GM19023 (cell line): ENCODE measurements at regions not wholly inside any gene's neighbourhood (a gene's known extent, or its start where the extent isn't known, plus 50 kb on each side); places are given as distances from the start of the nearest gene placed in this dataset.

Experiments
- ATAC-seq: cut with Tn5 transposase; IDR thresholded peaks from one replicate; pipeline ENCODE4 v1.9.1; 2021; ENCODE audit warnings: mild to moderate bottlenecking, moderate library complexity; ENCODE audit not compliant: unreplicated experiment

DNA sequence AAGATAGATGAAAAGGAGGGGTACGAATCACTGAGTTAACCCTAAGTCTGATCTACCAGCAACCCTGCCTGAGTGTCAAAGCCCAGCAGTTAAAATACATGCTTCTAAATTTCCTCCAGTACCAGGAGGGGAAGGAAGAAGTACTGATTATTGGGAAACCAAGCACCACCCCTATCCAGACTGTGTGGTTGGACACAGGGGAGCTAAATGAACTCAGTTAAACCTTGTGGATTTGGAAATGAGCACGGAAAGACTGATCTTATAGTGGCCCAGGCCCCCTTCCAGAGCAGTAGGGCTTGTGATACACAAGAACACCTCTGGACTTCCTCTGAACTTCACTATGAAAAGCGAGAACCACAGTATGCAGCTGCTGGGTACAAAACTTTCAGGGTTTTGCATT lies 585.6 kb downstream of the MAFB start:
- ATAC-seq, result no peak

DNA sequence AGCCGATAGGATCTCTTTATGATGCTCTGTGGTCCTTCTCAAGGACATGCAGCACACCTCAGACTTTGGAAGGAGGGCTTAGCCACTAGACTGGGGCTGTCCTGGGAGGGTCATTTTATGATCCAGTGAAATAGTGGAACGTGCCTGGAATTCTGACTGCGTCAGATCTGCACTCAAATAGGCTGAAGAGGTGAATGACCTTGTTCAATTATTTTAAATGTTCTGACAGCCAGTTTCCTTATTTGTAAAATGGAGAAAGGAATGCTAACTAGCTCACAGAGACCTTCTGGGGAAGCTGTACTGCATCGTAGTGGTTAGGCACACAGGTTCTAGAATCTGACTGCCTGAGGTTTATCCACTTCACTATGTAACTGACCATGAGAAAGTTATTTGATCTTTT lies 587.5 kb downstream of the MAFB start:
- ATAC-seq, result no peak

DNA sequence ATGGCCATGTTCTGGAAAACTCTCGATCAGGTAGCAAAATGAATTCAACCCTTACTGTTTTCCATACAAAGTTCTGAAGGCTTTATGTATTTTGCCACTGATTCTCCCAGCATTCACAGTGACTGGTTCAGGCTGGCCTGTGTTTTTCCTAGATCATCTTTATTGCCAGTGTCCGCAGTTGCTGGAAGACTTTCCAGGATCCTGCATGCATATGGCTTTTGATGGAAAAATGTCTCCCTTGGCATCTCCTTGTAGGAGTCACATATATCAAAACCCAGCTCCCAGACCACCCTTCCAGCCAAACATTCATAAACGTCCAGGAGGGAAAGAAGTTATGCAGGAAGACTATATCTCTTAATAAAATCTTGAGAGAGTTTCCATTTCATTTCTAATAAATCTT lies 588.8 kb downstream of the MAFB start:
- no peak for ATAC-seq

DNA sequence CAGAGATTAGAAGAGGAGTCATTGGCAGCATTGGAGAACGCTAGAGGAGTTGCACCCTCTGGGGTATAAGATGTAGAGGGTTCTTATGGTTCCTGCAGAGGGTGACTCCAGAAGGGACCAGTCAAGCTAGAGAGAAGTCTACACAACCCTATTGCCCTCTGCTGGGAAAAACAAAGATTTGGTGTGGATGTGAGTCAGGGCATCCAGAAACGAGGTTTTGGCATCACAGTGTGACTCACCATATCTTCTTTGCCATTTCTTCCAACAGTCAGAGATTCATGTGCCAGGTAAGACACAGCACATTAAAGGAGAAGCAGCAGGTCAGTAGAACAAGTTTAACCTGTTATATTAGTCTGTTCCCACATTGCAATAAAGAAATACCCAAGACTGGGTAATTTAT lies 598.8 kb downstream of the MAFB start:
- ATAC-seq, result no peak

DNA sequence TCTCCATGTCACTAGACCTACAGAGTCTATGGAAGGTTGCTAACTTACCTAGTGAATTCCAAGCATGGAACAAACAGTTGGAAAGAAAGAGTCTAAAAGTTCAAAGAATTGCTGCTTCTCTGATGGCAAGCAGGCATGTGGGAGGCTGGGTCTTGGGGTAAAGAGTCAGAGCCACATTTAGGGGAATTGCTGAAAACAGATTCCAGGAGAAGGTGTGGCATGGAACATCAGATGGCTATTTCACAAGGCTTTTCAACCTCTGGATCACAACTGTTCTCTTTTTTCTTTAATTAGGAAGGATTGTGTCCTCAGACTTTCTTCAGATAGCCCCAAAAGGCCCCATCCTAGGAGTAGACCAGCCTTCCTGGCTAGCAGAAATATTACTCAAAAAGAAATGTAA lies 601.5 kb downstream of the MAFB start:
- ATAC-seq, result no peak

DNA sequence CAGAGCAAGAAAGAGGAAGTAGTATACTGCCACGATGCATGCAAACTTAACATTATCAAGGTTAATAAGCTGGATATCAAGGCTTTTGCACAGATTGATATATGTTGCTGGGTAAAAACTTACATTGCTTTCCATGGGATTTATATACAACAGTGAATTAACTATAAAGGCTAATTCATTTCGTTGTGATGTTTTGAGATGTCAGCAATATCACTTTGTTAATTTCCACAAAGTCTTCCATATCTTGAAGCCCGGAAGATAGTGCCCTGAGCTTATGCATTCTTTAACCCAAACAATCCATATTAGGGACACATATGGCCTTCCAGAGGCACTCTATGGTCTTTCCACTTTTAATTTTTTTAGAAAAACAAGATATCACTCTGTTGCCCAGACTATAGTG lies 603.5 kb downstream of the MAFB start:
- ATAC-seq, result no peak

DNA sequence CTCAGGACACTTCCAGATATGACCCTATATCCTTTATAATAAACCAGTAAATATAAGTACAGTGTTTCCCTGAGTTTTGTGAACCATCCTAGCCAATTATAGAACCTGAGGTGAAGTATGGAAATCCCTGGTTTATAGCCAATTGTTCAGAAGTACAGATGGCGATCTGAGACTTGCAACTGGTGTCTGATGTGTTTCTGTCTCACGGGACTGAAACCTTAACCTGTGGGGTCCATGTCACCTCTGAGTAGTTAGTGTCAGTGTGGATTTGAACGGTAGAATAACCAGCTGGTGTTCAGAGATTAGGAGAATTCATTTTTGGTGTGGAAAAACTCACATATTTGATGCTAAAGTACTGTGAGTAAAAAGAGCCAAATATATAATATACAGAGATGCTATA lies 606.6 kb downstream of the MAFB start:
- ATAC-seq, result no peak

DNA sequence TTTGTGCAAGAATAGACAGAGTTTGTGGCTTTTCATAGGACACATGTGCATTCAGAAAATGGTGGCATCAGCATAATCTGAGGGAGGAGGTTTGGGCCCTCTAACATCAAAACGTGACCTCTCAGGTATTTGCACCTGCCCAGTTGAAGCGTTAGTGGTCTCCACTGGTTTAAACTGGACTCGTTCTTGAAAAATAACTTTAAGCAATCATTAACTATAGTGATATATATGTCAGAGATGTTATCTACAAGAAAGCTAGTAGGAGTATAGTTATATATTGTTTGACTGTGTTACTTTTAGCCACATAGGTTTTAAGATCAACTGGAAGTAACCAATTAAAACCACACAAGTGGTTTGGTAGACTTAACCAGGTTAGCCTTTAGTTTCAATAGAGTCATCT lies 607.4 kb downstream of the MAFB start:
- ATAC-seq, result no peak

DNA sequence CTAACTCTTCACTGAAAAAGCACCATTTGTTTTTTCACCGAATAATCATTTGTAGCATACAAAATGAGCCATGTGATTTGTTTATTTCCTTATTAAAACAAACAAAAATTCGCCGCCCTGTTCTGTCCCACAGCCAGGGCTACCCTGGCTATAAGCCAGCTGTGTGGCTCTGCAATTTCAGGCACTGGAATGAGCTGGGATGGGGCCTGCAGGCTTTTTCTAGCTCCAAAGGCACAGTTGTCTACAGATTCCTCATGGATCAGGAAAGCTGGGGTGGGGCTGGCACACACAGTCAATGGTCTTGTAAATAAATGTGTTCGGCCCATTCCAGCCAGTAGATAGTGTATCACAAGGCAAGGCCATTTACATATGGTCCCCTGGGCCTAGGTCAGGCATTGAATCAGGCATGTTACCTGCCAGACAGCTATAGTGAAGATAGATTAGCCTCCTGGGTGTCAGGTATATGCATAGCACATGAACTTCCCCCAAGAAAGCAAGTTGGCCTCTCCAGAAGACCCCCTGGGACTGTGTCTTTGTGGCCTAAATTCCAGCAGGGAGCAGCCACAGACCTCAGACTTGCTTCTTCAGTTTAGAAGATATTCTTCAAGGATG lies 608.9 kb downstream of the MAFB start:
- ATAC-seq, result no peak

DNA sequence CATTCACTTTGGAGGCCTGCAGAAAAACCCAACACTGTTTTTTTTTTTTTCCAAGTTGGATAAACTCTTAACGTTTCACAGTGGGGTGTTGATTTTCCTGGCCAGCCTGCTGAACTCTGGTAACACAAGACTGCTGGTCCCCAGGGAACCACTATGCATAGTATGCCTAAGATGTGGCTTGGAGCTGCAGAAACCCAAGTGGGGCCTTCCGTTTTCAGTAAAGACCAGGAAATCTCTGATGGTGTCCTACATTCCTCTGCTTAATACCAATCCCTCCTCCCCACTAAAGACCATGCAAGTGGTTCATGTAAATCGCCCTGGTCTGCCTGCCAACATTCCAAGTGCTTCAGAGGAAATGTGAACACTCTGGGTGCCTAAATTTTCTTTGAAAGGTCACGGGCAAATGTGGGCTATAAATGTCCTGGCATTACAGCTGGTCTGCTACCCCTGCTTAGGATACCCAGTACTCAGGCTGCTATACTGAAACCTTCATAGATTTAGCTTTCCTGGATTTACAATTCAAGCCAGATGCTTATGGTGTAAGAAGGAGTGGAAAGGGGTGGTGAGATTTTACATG lies 615.4 kb downstream of the MAFB start:
- ATAC-seq, result no peak

DNA sequence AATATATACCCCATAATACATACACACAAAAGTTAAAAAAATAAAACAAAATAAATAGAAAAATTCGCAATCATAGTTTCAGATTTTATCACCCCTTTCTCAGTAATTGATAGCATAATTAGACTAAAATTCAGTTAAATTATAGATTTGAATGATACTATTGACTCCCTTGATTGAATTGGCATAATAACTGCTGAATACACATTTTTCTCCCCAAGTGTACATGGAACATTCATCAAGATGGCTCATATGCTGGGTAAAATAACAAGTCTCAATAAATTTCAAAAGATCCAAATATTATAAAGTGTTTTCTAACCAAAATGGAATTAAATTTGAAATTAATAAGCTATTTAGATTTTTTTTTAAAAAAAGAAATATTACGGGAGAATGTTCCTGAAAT lies 616.1 kb downstream of the MAFB start:
- ATAC-seq, result no peak

DNA sequence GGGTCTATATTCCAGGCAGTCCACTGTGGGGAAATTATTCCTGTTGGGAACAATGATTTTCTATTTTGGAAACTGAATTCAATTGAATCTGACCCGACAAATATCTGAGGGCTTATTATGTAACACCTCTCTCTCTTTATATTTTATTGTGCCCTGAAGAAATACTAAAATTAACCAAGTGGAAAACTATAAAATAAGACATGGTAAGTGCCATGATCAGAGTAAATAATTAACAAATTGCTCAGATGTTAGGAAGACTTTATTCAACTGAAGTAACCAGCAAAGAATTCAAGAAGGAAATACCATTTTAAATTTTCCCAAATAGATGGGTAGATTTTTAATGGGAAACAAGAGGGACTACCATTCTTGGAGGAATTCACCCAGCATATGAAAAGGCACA lies 632.9 kb downstream of the MAFB start:
- ATAC-seq, result no peak

DNA sequence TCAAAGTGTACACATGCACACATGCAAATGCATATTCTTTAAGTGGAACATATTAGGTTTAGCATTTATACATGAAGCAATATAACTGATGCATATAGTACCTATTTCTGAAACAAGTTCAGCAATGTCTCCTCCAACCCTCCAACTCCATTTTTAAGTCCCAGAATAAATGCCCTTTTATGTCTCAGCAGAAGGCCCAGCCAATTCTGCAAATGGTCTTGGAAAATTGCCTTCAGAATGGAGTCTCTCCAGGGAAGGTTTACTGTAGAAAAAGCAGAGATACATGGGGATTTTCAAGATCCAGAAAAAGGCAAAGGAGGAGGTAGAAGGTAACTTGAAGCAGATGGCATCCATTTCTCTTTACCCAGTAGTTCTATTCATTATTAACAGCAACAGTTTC lies 633.3 kb downstream of the MAFB start:
- ATAC-seq, result no peak

DNA sequence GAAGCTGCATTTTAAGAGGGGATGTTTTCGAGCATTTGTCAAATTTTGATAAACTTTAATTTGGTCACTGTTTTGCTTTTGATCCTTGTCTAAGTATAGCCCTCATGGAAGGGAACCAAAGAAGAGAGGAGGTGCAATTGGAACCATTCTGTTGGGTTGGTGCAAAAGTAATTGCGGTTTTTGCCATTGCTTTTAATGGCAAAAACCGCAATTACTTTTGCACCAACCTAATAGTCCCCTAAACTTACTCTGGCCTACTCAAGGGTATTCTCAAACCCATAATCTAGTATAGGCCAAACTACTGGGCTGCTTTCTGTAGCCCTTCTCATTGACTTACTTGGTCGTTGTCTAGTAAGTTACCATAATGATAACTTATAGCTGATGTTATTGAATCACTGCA lies 634.7 kb downstream of the MAFB start:
- no peak for ATAC-seq

DNA sequence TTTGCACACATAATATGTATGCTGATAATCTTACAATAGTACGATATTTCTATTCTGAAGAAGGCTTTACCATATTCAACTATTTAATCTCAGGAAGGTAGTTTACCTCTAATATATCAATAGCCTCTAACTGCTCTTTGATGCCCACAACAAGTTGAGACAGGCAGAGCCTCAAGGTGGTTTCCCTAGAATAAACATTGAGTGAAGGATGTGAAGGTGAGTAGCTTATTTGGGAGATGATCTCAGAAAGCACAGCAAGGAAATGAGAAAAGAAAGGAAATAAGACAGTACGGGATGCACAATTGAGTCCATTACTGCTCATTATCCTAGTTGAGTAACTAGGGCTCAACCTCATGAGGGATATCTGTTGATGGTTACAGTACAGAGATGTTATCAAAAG lies 638.4 kb downstream of the MAFB start:
- ATAC-seq, result no peak

DNA sequence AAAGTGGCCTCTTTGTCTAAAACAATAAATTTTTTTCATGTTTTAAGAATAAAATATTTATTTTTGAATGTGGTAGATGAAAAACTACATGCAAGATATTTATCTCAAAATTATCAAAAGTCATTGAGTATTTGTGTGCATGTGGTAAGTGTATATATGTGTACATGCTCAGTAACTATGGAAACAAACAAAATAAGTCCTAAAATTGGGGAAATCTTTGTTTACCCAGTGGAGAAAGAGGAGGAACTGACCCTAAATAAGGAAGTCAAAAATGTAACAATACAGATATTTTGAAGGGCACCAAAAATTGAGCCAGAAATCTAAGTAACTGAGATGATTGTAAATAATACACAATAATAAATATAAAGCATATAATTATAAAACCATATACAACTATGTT lies 639.2 kb downstream of the MAFB start:
- ATAC-seq, result no peak

DNA sequence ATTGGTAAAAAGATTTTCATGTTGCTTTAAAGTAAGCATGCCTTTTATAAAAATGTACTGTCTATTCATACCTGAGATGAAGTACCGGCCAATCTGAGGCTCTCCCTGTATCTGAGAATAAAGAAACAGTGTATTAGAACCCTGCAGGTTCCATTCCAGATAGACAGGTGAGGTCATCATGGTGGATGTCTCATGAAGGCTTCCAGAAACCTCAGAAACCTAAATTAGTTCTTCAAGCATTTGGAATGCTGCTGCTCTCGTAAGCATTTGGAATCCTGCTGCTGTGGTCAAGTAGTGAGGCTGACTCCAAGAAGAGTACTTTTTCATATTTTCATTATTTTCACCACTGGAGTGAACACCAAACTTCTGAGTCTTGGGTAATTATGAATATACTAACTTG lies 642.3 kb downstream of the MAFB start:
- no peak for ATAC-seq

DNA sequence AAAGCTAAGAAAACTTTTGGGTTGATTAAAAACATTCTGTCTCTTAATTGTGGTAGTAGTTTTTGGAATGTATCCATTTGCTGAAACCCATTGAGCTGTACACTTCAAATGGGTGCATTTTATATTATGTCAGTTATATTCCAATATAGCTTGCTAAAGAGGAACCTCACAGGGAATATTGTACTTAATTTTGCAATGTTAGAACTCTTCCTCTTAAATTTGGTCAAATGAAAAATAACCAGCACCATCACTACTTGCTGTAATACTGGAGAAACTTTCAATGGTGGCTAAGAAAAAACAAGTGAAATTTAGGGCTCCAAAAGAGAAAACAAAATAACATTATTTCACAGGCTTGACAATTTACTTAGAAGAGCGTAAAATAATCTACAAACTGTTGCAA lies 651.5 kb downstream of the MAFB start:
- no peak for ATAC-seq

DNA sequence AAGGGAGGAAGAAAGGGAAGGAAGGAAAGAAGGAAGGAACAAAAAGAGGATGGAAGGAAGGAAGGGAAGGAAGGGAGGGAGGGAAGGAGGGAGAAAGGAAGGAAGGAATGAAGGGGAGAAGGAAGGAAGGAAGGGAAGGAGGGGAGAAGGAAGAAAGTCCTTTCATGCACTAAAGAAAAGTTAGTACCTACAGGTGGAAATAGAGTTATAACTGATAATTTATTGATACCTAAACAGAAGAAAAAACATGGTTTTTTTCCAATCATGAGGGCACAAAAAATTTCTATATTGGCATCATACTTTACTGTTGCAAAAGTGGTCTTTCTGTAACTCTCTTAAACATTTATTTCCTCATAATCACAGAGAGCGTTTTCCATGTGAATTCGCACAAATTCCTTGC lies 659.4 kb downstream of the MAFB start:
- ATAC-seq, result no peak

DNA sequence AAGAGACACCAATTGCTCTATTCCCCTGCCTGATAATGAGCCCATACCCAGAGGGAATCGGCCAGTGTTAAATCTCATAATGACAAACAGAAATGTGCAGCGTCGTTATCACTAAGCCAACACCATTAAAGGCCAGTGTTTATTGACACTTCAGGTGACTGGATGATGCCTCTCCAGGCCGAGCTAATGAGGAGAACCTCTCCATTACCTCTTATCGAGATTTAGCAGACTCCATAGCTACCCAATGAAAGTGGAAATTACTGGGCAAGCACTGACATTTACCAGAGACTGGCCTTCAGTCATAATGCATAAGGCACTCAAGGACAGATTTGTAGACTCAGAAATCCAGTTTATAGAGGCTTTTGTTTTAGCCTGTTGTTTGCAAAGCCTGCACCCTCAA lies 669.5 kb downstream of the MAFB start:
- ATAC-seq, result no peak

DNA sequence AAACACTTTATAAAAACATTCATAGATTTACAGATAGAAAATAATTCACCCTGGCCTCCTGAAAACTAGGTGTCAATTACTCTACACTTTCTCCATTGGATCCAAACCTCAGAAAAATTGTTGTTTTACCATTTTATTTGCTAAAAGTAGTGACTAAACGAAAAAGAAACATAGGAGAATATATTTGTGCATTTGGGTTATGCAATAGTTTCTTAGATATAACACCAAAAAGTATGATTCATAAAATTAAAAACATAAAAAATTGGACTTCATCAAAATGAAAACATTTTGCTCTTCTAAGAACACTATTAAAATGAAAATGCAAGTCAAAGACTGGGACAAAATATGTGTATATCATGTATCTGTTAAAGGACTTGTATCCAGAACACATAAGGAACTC lies 671.3 kb downstream of the MAFB start:
- no peak for ATAC-seq

DNA sequence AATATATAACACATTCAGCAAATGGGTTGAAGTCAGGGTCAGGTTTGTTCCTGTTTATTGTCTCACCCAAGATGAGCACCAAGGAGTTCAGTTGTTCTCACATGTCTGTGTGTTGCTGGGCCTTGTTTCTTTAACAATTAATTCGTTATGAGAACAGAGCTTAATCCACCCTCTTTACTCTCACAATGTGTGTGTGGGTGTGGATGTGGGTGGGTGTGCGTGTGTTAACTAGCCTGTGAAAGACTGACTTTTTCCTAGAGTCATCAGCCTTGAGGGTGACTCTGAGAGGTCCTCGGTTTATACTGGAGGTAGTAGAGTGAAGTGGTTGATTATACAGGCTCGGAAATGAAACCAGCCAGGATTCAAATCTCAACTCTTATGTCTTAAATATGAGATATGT lies 672.1 kb downstream of the MAFB start:
- ATAC-seq, result no peak

DNA sequence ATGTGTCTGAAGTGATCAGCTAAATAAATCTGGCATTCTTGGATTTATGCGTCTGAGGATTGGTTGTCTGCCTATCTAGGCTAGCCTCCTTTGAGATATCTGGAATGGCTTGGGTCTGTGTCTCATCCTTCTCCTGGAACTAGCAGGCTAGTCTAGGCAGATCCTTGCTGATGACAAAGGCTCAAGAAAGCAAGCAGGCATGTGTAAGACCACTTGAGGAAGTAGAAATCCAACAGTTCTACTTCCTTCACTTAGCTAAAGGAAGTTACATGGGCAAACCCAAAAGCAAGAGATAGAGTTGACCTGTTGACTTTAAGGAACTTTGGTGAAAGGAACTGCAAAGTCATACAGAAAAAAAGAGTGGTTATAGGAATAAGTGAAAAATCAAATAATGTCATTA lies 672.6 kb downstream of the MAFB start:
- no peak for ATAC-seq
